Uterus (tissue), 3 donors: ENCODE measurements at regions not wholly inside any gene's neighbourhood (a gene's known extent, or its start where the extent isn't known, plus 50 kb on each side); places are given as distances from the start of the nearest gene placed in this dataset.

Source experiments
- DNase-seq, 2 donors: peaks; one replicate each; pipeline ENCODE4 v3.0.0-alpha.2; 2019 to 2020
- H3K27ac ChIP-seq, 2 donors: fragments of 200-600 bp; sonication (generic); 1 replicate in 1 of 2; 2 replicates in 1 of 2; pipeline ENCODE4 v1.5.1; 2016 to 2018
- H3K27me3 ChIP-seq, 2 donors: fragments of 200-600 bp; sonication (generic); one replicate each; pipeline ENCODE4 v1.5.1; 2018 to 2019; ENCODE audit warnings: control low read depth in 1 of 2
- H3K36me3 ChIP-seq, 2 donors: fragments of 200-600 bp; sonication (generic); one replicate each; pipeline ENCODE4 v1.5.1; 2019; ENCODE audit warnings: control low read depth in 1 of 2
- H3K4me1 ChIP-seq, 2 donors: fragments of 200-600 bp; sonication (generic); one replicate each; pipeline ENCODE4 v1.5.1; 2018 to 2019; ENCODE audit warnings: control low read depth in 1 of 2
- H3K4me3 ChIP-seq, 2 donors: fragments of 200-600 bp; sonication (generic); 1 replicate in 1 of 2; 2 replicates in 1 of 2; pipeline ENCODE4 v1.5.1; 2018 to 2019; ENCODE audit warnings: mild to moderate bottlenecking in 1 of 2
- H3K9me3 ChIP-seq, 2 donors: fragments of 200-600 bp; sonication (generic); one replicate each; pipeline ENCODE4 v1.5.1; 2019; ENCODE audit warnings: control low read depth in 1 of 2
- POLR2A ChIP-seq, 2 donors: fragments of 450-650 bp; IDR thresholded peaks; one replicate each; pipeline ENCODE4 v1.6.1; 2016; ENCODE audit warnings: antibody characterized with exemption in 2 of 2, mild to moderate bottlenecking in 1 of 2, moderate library complexity in 1 of 2
- intact Hi-C: fragments of 100-400 bp; cut with DNase I; formaldehyde crosslinking; loops from one replicate; pipeline ENCODE4 v1.15.1; 2023; ENCODE audit warnings: low total_unique reads
- TF ChIP-seq, protein P1 (sequence below), 4 experiments: fragments of 200-600 bp in 2 of 4; fragments of 450-650 bp in 2 of 4; sonication (generic) in 2 of 4; IDR thresholded peaks; one replicate each; pipeline ENCODE4 v1.5.1; 2016 to 2019; ENCODE audit warnings: antibody characterized with exemption in 4 of 4, mild to moderate bottlenecking in 2 of 4, moderate library complexity in 1 of 4
- donor health status: DM: yes; HTN: yes; CAD: no.

DNA sequence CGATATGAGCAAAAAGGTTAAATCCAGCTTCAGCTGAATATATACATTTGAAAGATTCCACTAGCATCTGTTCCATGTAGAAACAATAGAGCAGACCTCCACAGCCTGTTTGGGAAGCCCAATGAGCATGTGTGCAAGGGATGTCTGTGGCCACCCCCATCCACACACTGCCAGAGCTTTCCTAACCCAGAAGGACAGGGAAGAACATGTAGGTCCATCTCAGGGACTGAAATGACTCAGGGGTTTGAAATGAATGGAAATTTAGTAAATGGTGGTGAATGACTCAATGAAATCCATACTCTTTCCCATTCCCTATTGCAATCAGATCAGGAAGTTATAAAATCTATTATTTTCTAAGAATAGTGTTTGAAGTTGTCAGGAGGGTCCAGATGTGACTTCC is 397.2 kb downstream of the DUSP10 start:
- intact Hi-C loops, result no loop called here
- no peaks in the 10 kb centered on the region for H3K36me3 ChIP-seq
- no peak for TF ChIP-seq POLR2A (IDR thresholded peaks at IDR 0.05)
- TF ChIP-seq, protein P1, sequence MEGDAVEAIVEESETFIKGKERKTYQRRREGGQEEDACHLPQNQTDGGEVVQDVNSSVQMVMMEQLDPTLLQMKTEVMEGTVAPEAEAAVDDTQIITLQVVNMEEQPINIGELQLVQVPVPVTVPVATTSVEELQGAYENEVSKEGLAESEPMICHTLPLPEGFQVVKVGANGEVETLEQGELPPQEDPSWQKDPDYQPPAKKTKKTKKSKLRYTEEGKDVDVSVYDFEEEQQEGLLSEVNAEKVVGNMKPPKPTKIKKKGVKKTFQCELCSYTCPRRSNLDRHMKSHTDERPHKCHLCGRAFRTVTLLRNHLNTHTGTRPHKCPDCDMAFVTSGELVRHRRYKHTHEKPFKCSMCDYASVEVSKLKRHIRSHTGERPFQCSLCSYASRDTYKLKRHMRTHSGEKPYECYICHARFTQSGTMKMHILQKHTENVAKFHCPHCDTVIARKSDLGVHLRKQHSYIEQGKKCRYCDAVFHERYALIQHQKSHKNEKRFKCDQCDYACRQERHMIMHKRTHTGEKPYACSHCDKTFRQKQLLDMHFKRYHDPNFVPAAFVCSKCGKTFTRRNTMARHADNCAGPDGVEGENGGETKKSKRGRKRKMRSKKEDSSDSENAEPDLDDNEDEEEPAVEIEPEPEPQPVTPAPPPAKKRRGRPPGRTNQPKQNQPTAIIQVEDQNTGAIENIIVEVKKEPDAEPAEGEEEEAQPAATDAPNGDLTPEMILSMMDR (IDR thresholded peaks at IDR 0.05), result no peak
- H3K4me1 ChIP-seq, result no peaks in the 10 kb centered on the region
- H3K4me3 ChIP-seq, result no peak overlapping the region
- H3K27me3 ChIP-seq, result no peaks in the 10 kb centered on the region
- no peak for DNase-seq
- H3K27ac ChIP-seq, result no peak overlapping the region
- H3K9me3 ChIP-seq, result no peaks in the 10 kb centered on the region

DNA sequence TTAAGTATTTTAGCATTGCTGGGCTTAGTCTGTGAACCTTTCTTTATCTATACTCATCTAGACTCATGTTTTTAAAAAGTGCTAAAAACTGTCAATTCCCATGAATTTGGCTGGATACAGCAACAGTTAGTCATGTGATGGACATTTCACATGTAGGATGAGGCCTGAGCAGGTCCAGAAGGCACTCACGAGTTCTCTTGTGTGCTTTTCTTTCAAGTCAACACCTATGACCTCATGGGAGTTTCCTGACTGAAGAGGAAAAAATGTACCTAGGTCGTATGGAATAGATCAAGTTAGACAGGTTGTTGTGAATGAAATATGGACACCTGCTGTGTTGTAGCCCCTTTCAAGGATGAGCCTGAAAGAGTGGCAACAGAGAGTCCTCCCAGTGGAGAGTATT is 394.2 kb downstream of the DUSP10 start:
- intact Hi-C loops, result no loop called here
- TF ChIP-seq, protein P1 (IDR thresholded peaks at IDR 0.05), result no peak
- no peak for TF ChIP-seq POLR2A (IDR thresholded peaks at IDR 0.05)
- no peaks in the 10 kb centered on the region for H3K9me3 ChIP-seq

DNA sequence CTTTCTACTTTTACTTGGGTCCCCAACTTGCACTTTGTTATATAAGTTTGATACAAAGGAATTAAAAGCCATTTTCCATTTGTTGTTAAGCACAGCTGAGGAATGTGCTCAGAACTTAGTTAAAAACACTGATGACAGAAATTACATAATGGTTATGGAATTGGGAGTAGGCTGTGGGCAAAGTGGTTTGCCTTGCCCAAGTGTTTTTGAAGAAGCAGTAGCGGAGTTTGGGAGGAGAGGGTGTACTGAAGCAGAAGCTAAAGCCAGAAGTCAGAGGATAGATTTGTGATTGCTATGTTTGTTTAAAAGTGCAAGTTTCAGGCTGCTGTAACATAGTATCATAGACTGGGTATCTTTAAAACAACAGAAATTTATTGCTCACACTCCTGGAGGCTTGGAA is 391.8 kb downstream of the DUSP10 start:
- TF ChIP-seq POLR2A (IDR thresholded peaks at IDR 0.05), result no peak
- TF ChIP-seq, protein P1 (IDR thresholded peaks at IDR 0.05), result no peak
- Histone ChIP-seq H3K27me3 (no peaks in the 10 kb centered on the region), H3K27ac (no peak overlapping the region), H3K4me1 (no peaks in the 10 kb centered on the region), H3K36me3 (no peaks in the 10 kb centered on the region), H3K9me3 (no peaks in the 10 kb centered on the region), H3K4me3 (no peak overlapping the region)
- DNase-seq, result no peak
- intact Hi-C loops, result no loop called here

More for the DNA sequence above, 394.2 kb downstream of the DUSP10 start:
- no peak overlapping the region for H3K4me3 ChIP-seq
- DNase-seq, result no peak
- H3K27ac ChIP-seq, result no peak overlapping the region
- no peaks in the 10 kb centered on the region for H3K36me3 ChIP-seq
- no peaks in the 10 kb centered on the region for H3K27me3 ChIP-seq
- no peaks in the 10 kb centered on the region for H3K4me1 ChIP-seq

DNA sequence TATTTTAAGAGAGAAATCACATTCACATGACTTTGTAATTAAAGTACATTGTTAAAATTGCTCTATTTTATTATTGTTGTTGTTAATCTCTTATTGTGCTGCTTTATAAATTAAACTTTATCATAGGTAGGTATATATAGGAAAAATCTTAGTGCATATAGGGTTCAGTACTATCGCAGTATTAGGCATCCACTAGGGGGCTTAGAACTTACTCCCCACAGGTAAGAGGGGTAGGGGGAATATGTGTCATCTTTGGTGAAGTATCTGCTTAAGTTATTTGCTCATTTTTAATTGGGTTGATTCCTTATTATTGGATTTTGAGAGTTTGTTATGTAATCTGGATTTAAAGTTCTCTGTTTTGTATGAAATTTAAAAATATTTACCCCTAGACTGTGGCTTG is 385.2 kb downstream of the DUSP10 start:
- H3K4me3 ChIP-seq, result no peak overlapping the region
- no peak for TF ChIP-seq POLR2A (IDR thresholded peaks at IDR 0.05)
- TF ChIP-seq, protein P1 (IDR thresholded peaks at IDR 0.05), result no peak
- no peaks in the 10 kb centered on the region for H3K4me1 ChIP-seq
- no peaks in the 10 kb centered on the region for H3K9me3 ChIP-seq
- H3K27ac ChIP-seq, result no peak overlapping the region
- intact Hi-C loops, result no loop called here
- DNase-seq, result no peak
- no peaks in the 10 kb centered on the region for H3K36me3 ChIP-seq
- no peaks in the 10 kb centered on the region for H3K27me3 ChIP-seq

DNA sequence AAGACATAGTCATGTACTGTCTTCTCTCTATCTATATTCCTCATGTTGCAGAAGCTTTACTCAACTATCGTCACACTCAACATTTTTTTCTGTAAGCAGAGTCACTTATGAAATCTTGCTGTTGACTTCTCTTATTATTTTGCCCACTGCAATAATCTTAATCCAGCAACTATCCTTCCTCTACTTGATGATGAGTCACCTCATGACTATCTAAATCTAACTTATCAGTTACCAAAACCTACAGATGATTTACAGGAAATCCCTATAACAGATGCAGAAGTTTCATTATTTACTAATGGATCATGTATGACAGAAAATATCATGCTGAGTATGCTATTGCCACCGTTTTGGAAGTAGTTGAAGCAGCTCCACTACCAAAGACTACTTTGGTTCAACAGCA is 378.9 kb downstream of the DUSP10 start:
- no peak for TF ChIP-seq POLR2A (IDR thresholded peaks at IDR 0.05)
- TF ChIP-seq, protein P1 (IDR thresholded peaks at IDR 0.05), result no peak
- Histone ChIP-seq H3K9me3 (no peaks in the 10 kb centered on the region), H3K4me3 (no peak overlapping the region), H3K36me3 (no peaks in the 10 kb centered on the region), H3K4me1 (no peaks in the 10 kb centered on the region), H3K27me3 (no peaks in the 10 kb centered on the region), H3K27ac (no peak overlapping the region)
- intact Hi-C loops, result no loop called here
- DNase-seq, result no peak
